Right hindlimb (tissue), 1 donor: ENCODE measurements at regions not wholly inside any gene's neighbourhood (a gene's known extent, or its start where the extent isn't known, plus 50 kb on each side); places are given as distances from the start of the nearest gene placed in this dataset.
"Not testable (repeated sequence)": the region's sequence is repeated elsewhere in the genome, so short reads cannot be mapped to it uniquely, and the experiment has no call there.

ENCODE experiments used
- DNase-seq: peaks from one replicate; pipeline ENCODE4 v3.0.0-alpha.2; 2018

GRCh38 chr6:141764388-141764787 lies 368.3 kb upstream of the GJE1 start:
- no peak for DNase-seq

DNA sequence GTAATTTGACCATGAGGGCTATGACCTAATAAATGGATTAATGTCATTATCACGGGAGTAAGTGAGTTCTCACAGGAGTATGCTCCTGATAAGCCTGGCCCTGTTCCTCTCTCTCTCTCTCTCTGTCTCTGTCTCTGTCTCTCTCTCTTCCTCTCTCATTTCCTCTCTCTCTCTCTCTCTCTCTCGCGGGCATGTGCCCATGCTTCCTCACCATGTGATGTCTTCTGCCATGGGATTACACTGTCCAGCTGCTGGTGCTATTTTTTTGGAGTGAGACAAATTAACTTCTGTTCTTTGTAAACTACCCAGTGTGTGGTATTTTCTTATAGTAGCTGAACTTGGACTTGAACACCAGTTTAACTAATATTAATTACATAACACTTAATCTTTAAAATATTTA lies 374.3 kb upstream of the GJE1 start:
- no peak for DNase-seq

- no peak for DNase-seq
These were observed 379.5 kb upstream of the GJE1 start for GRCh38 chr6:141753180-141753579.

- no peak for DNase-seq
These were observed 380.0 kb upstream of the GJE1 start for GRCh38 chr6:141752677-141753076.

- DNase-seq = not testable (repeated sequence)
These were observed 386.4 kb upstream of the GJE1 start for GRCh38 chr6:141746324-141746723.

DNA sequence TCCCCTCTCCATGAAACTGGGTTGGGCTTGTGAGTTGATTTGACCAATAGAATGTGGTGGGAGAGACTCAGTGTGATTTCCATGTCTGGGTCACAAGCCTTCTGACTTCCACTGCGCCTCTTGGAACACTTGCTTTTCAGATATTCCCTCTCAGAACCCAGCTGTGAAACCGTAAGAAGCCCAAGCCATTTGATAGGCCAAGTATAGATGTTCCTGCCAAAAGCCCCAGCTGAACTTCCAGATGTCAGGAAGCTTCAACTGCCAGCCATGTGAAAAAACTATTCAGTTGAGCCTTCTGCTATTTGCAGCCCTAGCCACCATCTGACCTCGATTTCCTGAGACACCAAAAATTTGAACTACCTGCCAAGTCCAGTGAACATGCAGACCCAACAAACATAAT lies 387.8 kb upstream of the GJE1 start:
- peak; percentile 84 for DNase-seq

- DNase-seq = no peak
These were observed 388.4 kb upstream of the GJE1 start for GRCh38 chr6:141744194-141744925.

DNA sequence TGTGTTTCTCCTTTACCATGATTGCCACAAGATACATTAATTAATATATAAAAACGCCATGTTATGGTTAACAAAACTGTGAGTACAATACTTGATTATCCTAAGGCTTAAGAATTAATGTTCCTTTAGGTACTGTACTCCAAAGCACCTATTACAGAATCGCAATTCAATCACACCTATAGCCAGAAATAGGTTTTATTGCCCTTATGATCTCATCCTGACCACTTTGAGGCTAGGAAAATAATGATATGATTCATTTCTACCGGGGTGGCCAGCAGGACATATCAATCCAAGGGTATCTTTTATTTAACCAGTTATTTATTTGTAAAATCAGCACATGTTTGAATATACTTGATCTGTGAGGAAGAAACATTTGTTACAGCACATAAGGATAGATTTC lies 396.6 kb upstream of the GJE1 start:
- no peak for DNase-seq

- no peak for DNase-seq
These were observed 397.6 kb upstream of the GJE1 start for GRCh38 chr6:141735126-141735525.

DNA sequence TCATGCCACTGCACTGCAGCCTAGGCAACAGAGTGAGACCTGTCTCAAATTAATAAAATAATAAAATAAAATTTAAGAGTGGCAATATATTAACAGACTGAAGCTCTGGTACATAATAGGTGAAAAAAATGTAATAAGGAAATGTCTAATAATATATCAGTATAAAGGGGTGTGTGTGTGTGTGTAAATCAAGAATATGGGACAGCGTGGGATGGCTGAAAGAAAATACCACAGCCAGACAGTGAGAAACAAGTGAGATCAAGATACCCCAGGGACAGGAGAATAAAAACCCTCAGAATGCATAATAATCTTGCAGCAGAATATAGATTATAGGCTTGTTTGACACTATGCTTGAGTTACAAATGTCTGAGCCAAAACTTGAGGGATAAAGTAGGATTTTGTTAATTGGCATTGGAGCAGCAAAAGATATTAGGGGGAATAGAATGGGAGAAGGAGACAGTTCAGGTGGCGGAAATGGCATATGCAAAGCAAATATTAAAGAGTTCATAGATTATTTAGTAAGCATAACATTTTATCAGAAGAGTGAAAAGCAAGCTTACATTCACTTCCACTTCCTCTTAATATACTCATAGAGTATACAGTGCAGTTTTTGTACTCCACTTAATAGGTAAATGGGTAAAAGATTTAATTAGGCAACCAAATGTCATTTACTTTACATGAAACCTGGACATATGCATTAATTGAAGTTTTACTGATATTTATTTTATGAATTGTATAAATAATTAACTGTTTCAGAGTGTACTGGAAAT lies 398.5 kb upstream of the GJE1 start:
- no peak for DNase-seq

- DNase-seq = no peak
These were observed 403.6 kb upstream of the GJE1 start for GRCh38 chr6:141729146-141729545.

DNA sequence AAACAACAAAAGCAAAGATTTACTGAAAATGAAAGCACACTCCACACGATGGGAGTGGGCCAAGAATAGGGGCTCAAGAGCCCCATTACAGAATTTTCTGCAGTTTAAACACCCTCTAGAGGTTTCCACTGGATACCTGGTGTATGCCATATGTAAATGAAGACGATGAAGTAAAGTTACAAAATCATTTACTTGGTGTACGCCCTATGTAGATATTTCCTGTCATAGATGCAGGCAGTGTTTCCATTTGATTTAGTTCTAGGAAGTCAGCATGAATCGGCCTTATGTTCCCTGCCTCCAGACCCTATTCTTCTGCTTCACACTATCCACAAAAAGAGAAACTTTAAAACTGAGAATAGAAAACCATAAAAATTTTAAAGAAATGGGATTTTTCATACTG lies 404.4 kb upstream of the GJE1 start:
- no peak for DNase-seq

GRCh38 chr6:141726248-141726647 lies 406.5 kb upstream of the GJE1 start:
- DNase-seq = peak; percentile 57

DNA sequence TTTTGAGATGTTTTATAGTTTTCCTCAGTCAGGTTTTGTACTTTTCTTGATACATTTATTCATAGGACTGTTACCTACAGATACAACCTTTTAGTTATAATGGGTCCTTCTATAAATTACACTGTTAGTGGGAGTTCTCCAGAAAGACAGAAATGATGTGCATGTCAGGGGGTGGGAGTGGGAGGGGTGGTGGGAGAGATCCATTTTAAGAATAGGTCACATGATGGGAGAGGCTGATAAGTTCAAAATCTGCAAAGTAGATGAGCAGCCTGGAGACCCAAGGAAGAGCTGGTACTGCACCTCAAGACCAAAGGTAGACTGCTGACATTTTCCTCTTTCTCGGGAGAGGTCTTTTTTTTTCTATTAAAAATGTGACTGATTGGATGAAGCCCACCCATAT lies 408.0 kb upstream of the GJE1 start:
- DNase-seq = no peak

GRCh38 chr6:141719476-141719875 lies 413.2 kb upstream of the GJE1 start:
- no peak for DNase-seq

- DNase-seq = no peak
These were observed 427.3 kb upstream of the GJE1 start for GRCh38 chr6:141705431-141705830.

GRCh38 chr6:141704151-141704550 lies 428.6 kb upstream of the GJE1 start:
- DNase-seq = no peak

DNA sequence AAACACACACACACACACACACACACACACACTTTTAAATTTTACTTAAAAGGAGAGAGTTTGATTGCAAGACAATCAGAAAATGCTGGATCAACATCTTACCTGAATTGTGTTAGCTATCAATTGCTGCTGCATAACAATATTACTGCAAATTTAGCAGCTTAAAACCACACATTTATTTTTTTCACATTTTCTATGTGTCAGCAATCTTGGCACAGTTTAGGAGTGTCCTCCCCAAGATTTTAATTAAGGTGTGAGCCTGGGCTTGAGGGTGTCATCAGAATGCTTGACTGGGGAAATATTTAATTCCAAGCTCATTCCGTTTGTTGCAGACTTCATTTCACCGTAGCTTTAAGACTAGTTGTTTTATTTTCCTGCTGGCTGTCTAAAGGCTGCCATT lies 431.0 kb upstream of the GJE1 start:
- no peak for DNase-seq

GRCh38 chr6:141700819-141701218 lies 431.9 kb upstream of the GJE1 start:
- DNase-seq = no peak

- DNase-seq = no peak
These were observed 443.8 kb upstream of the GJE1 start for GRCh38 chr6:141688916-141689315.

- no peak for DNase-seq
These were observed 447.3 kb upstream of the GJE1 start for GRCh38 chr6:141685416-141685815.

- no peak for DNase-seq
These were observed 450.3 kb upstream of the GJE1 start for GRCh38 chr6:141682391-141682790.

GRCh38 chr6:141677598-141678211 lies 455.0 kb upstream of the GJE1 start:
- DNase-seq = no peak

DNA sequence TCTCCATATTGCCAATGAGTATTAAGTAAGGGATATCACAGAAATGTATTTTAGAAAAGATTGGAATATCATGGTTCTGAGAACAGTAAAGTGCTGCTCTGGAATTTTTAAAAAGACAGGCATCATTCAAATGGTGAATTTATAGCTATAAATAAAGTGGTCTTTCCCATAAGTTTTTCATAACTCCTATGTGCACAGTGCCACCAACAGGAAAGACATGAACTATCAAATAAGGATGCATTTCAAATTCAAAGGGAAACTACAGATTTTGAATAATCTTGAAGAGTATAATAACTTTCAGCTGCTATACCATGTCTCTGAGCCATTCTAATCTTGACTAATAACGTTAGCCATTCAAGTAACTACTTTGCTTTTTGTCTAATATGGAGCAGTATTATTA lies 456.8 kb upstream of the GJE1 start:
- no peak for DNase-seq
